GM23338 (cell line): ENCODE measurements at regions not wholly inside any gene's neighbourhood (a gene's known extent, or its start where the extent isn't known, plus 50 kb on each side); places are given as distances from the start of the nearest gene placed in this dataset.

Experiments used
- ATAC-seq: fragments of 200-7000 bp; cut with Tn5 transposase; 3 replicates; pipeline ENCODE4 v1.9.1; 2020
- DNase-seq: peaks from one replicate; pipeline ENCODE4 v3.0.0-alpha.2; 2015; ENCODE audit warnings: low spot score
- H2AFZ ChIP-seq: fragments of 200-600 bp; sonication (generic); 2 replicates; pipeline ENCODE4 v1.8.0; 2016; ENCODE audit warnings: antibody characterized with exemption, mild to moderate bottlenecking, moderate library complexity
- H3F3A ChIP-seq: fragments of 200-600 bp; sonication (generic); replicated peaks from 2 replicates; pipeline ENCODE4 v1.8.0; 2017; ENCODE audit warnings: antibody characterized with exemption, mixed run types, low read depth
- H3K27ac ChIP-seq: fragments of 200-600 bp; sonication (generic); 2 replicates; pipeline ENCODE4 v1.6.1; 2016; ENCODE audit warnings: low read depth
- H3K27me3 ChIP-seq: fragments of 200-600 bp; sonication (generic); 2 replicates; pipeline ENCODE4 v1.8.0; 2016; ENCODE audit warnings: mild to moderate bottlenecking, mixed run types, moderate library complexity; ENCODE audit not compliant: insufficient read depth
- H3K36me3 ChIP-seq: fragments of 200-600 bp; sonication (generic); 2 replicates; pipeline ENCODE4 v1.8.0; 2016; ENCODE audit warnings: mild to moderate bottlenecking; ENCODE audit not compliant: insufficient read depth
- H3K4me1 ChIP-seq: fragments of 200-600 bp; sonication (generic); 2 replicates; pipeline ENCODE4 v1.8.0; 2016; ENCODE audit warnings: mild to moderate bottlenecking, moderate library complexity; ENCODE audit not compliant: insufficient read depth
- H3K4me2 ChIP-seq: fragments of 200-600 bp; sonication (generic); 2 replicates; pipeline ENCODE4 v1.7.1; 2017; ENCODE audit warnings: mixed run types
- H3K4me3 ChIP-seq: fragments of 200-600 bp; sonication (generic); 2 replicates; pipeline ENCODE4 v1.6.1; 2016; ENCODE audit warnings: mixed run types
- H3K79me2 ChIP-seq: fragments of 200-600 bp; sonication (generic); replicated peaks from 2 replicates; pipeline ENCODE4 v1.8.0; 2017; ENCODE audit warnings: mild to moderate bottlenecking; ENCODE audit not compliant: insufficient read depth
- H3K9me2 ChIP-seq: fragments of 200-600 bp; sonication (generic); 2 replicates; pipeline ENCODE4 v1.8.0; 2017; ENCODE audit not compliant: insufficient read depth
- H4K20me1 ChIP-seq: fragments of 200-600 bp; sonication (generic); replicated peaks from 2 replicates; pipeline ENCODE4 v1.8.0; 2017; ENCODE audit warnings: mild to moderate bottlenecking; ENCODE audit not compliant: insufficient read depth
- H3K27ac Mint-ChIP-seq: 2 replicates; pipeline ENCODE4 v1.8.0; 2020; ENCODE audit warnings: inconsistent platforms, mild to moderate bottlenecking, moderate library complexity, mixed read lengths
- H3K27me3 Mint-ChIP-seq: 3 replicates; pipeline ENCODE4 v1.8.0; 2022; ENCODE audit warnings: low read depth, mild to moderate bottlenecking, moderate library complexity, mixed read lengths, inconsistent platforms; ENCODE audit not compliant: insufficient read depth, poor library complexity
- H3K36me3 Mint-ChIP-seq: 3 replicates; pipeline ENCODE4 v1.8.0; 2021; ENCODE audit warnings: low read depth, mild to moderate bottlenecking, inconsistent platforms, moderate library complexity, mixed read lengths
- H3K4me1 Mint-ChIP-seq: 3 replicates; pipeline ENCODE4 v1.8.0; 2020; ENCODE audit warnings: mild to moderate bottlenecking, inconsistent platforms, mixed read lengths
- H3K4me3 Mint-ChIP-seq: 3 replicates; pipeline ENCODE4 v1.8.0; 2021; ENCODE audit warnings: moderate library complexity, mild to moderate bottlenecking, inconsistent platforms, mixed read lengths
- H3K9me3 Mint-ChIP-seq: 3 replicates; pipeline ENCODE4 v1.8.0; 2020; ENCODE audit warnings: moderate library complexity, mild to moderate bottlenecking, inconsistent platforms, mixed read lengths
- CREB1 ChIP-seq: fragments of 250-450 bp; sonication (Bioruptor Pico); IDR thresholded peaks from 2 replicates; pipeline ENCODE4 v1.5.0; 2020; ENCODE audit warnings: low read depth, mild to moderate bottlenecking, moderate library complexity
- EZH2 ChIP-seq: fragments of 200-600 bp; sonication (generic); IDR thresholded peaks from one replicate; pipeline ENCODE4 v1.8.0; 2017; ENCODE audit warnings: antibody characterized with exemption, mild to moderate bottlenecking, low read depth; ENCODE audit not compliant: unreplicated experiment
- EZH2phosphoT487 ChIP-seq: fragments of 200-600 bp; sonication (generic); IDR thresholded peaks from one replicate; pipeline ENCODE4 v1.8.1; 2018; ENCODE audit warnings: antibody characterized with exemption; ENCODE audit not compliant: unreplicated experiment
- JUNB ChIP-seq: IDR thresholded peaks from one replicate; pipeline ENCODE4 v1.6.1; 2016; ENCODE audit warnings: antibody characterized with exemption; ENCODE audit not compliant: unreplicated experiment
- NANOG ChIP-seq: IDR thresholded peaks from 2 replicates; pipeline ENCODE4 v1.6.1; 2016; ENCODE audit warnings: antibody characterized with exemption, borderline replicate concordance
- POLR2AphosphoS5 ChIP-seq: IDR thresholded peaks from 2 replicates; pipeline ENCODE4 v1.6.1; 2016; ENCODE audit warnings: antibody characterized with exemption, low read depth
- STAT1 ChIP-seq: IDR thresholded peaks from one replicate; pipeline ENCODE4 v1.6.1; 2016; ENCODE audit warnings: antibody characterized with exemption; ENCODE audit not compliant: unreplicated experiment
- ZNF114 ChIP-seq: fragments of 250-450 bp; sonication (Bioruptor Pico); IDR thresholded peaks from 2 replicates; pipeline ENCODE4 v1.5.0; 2020; ENCODE audit warnings: mild to moderate bottlenecking, moderate library complexity
- ZNF331 ChIP-seq: fragments of 250-450 bp; sonication (Bioruptor Pico); IDR thresholded peaks from 2 replicates; pipeline ENCODE4 v1.5.0; 2020; ENCODE audit warnings: low read depth, mild to moderate bottlenecking, moderate library complexity
- TF ChIP-seq, protein P1 (sequence below), 2 experiments: fragments of 200-600 bp in 1 of 2; sonication (generic) in 1 of 2; conservative IDR thresholded peaks; 2 replicates each; pipeline versions ENCODE4 v1.5.1 to v1.6.1; 2016 to 2017; ENCODE audit warnings: antibody characterized with exemption in 2 of 2, low read depth in 2 of 2, mild to moderate bottlenecking in 2 of 2, moderate library complexity in 1 of 2
- TF ChIP-seq, protein P2 (sequence below): IDR thresholded peaks from one replicate; pipeline ENCODE4 v1.6.1; 2018; ENCODE audit warnings: antibody characterized with exemption; ENCODE audit not compliant: unreplicated experiment
- TF ChIP-seq, protein P3 (sequence below): IDR thresholded peaks from 2 replicates; pipeline ENCODE4 v1.6.1; 2016; ENCODE audit warnings: antibody characterized with exemption

DNA sequence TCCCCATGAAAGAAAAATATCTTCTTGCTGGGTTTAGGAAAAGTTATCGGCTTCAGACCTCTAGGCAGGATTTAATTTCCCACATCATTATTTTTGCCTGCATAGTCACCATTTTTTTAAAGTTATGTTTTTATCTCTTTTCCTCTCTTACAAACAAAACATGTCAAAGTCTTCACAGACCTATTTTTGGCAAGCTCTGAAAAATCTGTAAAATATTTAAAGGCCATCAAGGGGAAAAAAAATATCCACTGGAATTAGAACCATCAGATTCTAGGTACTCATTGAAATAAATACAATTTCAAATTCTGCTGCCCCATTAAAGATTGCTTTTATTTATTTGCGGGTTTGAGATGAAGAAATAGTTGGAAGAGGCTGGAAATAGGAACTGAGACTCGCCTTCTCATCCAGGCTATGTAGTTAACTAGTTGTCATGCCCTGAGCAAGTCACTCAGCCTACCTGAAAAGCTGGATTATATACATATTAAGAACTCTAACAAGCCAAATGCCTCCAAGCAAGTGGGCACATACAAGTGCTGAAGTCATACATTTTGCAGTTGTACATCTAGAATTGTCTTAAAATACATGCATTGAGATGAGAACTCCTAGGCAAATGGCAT lies 101.7 kb upstream of the SASH1 start:
- Histone ChIP-seq H3K4me1 (peaks cover 18% of the 10 kb centered on the region), H2AFZ (no peak overlapping the region), H3F3A (no peaks in the 10 kb centered on the region), H3K9me2 (no peaks in the 10 kb centered on the region; the same call in 1 of the 2 replicates), H3K4me2 (peak overlapping the region; percentile 6; the same call in 1 of the 2 replicates), H3K4me3 (no peak overlapping the region), H3K79me2 (no peaks in the 10 kb centered on the region), H3K36me3 (no peaks in the 10 kb centered on the region), H4K20me1 (no peaks in the 10 kb centered on the region), H3K27me3 (no peaks in the 10 kb centered on the region), H3K27ac (no peak overlapping the region)
- H3K9me3 Mint-ChIP-seq = no peaks in the 10 kb centered on the region
- no peak overlapping the region for H3K4me3 Mint-ChIP-seq
- H3K27ac Mint-ChIP-seq = no peak overlapping the region; the same call in 1 of the 2 replicates
- ATAC-seq (no peak), DNase-seq (no peak)
- H3K36me3 Mint-ChIP-seq = no peaks in the 10 kb centered on the region
- peaks cover 18% of the 10 kb centered on the region for H3K4me1 Mint-ChIP-seq
- peaks cover 9% of the 10 kb centered on the region for H3K27me3 Mint-ChIP-seq
- TF ChIP-seq CREB1 (CRISPR knock-in tag) (no peak), JUNB (no peak), NANOG (no peak), POLR2AphosphoS5 (no peak), EZH2 (no peak), ZNF331 (CRISPR knock-in tag) (no peak), EZH2phosphoT487 (no peak)
- TF ChIP-seq, protein P1, sequence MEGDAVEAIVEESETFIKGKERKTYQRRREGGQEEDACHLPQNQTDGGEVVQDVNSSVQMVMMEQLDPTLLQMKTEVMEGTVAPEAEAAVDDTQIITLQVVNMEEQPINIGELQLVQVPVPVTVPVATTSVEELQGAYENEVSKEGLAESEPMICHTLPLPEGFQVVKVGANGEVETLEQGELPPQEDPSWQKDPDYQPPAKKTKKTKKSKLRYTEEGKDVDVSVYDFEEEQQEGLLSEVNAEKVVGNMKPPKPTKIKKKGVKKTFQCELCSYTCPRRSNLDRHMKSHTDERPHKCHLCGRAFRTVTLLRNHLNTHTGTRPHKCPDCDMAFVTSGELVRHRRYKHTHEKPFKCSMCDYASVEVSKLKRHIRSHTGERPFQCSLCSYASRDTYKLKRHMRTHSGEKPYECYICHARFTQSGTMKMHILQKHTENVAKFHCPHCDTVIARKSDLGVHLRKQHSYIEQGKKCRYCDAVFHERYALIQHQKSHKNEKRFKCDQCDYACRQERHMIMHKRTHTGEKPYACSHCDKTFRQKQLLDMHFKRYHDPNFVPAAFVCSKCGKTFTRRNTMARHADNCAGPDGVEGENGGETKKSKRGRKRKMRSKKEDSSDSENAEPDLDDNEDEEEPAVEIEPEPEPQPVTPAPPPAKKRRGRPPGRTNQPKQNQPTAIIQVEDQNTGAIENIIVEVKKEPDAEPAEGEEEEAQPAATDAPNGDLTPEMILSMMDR (conservative IDR thresholded peaks at IDR 0.05; ENCODE audit: low read depth in 2 of 2) = no peak

DNA sequence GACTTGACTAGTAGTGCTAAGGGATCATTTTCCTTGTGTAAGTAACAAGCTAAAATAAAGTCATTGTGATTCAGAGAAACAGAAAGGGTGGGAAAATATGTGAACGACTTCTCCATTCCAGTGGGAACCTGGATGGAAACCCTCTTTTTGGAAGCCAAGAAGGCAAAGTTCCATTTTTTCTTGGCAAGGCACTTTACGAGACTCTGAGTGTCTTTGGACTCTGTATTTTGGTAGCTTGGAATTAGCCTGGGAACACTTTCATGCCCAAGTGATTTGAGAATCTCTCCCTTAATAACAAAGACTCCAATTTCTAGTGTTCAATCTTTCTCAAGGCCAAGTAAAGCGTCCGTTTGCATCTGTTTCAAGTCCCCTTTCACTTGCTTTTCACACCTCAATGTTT lies 100.5 kb upstream of the SASH1 start:
- H3K27ac Mint-ChIP-seq = no peak overlapping the region
- H3F3A ChIP-seq = no peaks in the 10 kb centered on the region
- H4K20me1 ChIP-seq = no peaks in the 10 kb centered on the region
- no peaks in the 10 kb centered on the region for H3K36me3 ChIP-seq
- peak overlapping the region; percentile 2; the same call in 1 of the 2 replicates for H2AFZ ChIP-seq
- peaks cover 18% of the 10 kb centered on the region for H3K4me1 ChIP-seq
- peaks cover 12% of the 10 kb centered on the region for H3K27me3 Mint-ChIP-seq
- no peak overlapping the region for H3K4me2 ChIP-seq
- H3K4me3 ChIP-seq = no peak overlapping the region
- H3K27ac ChIP-seq = no peak overlapping the region
- DNase-seq = no peak
- no peak for ATAC-seq
- no peaks in the 10 kb centered on the region for H3K79me2 ChIP-seq
- no peaks in the 10 kb centered on the region for H3K36me3 Mint-ChIP-seq
- H3K4me3 Mint-ChIP-seq = no peak overlapping the region
- H3K27me3 ChIP-seq = no peaks in the 10 kb centered on the region
- no peaks in the 10 kb centered on the region; the same call in 1 of the 2 replicates for H3K9me2 ChIP-seq
- H3K9me3 Mint-ChIP-seq = no peaks in the 10 kb centered on the region
- peaks cover 18% of the 10 kb centered on the region for H3K4me1 Mint-ChIP-seq
- TF ChIP-seq, protein P2, sequence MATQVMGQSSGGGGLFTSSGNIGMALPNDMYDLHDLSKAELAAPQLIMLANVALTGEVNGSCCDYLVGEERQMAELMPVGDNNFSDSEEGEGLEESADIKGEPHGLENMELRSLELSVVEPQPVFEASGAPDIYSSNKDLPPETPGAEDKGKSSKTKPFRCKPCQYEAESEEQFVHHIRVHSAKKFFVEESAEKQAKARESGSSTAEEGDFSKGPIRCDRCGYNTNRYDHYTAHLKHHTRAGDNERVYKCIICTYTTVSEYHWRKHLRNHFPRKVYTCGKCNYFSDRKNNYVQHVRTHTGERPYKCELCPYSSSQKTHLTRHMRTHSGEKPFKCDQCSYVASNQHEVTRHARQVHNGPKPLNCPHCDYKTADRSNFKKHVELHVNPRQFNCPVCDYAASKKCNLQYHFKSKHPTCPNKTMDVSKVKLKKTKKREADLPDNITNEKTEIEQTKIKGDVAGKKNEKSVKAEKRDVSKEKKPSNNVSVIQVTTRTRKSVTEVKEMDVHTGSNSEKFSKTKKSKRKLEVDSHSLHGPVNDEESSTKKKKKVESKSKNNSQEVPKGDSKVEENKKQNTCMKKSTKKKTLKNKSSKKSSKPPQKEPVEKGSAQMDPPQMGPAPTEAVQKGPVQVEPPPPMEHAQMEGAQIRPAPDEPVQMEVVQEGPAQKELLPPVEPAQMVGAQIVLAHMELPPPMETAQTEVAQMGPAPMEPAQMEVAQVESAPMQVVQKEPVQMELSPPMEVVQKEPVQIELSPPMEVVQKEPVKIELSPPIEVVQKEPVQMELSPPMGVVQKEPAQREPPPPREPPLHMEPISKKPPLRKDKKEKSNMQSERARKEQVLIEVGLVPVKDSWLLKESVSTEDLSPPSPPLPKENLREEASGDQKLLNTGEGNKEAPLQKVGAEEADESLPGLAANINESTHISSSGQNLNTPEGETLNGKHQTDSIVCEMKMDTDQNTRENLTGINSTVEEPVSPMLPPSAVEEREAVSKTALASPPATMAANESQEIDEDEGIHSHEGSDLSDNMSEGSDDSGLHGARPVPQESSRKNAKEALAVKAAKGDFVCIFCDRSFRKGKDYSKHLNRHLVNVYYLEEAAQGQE = no peak
- TF ChIP-seq ZNF114 (CRISPR knock-in tag) (no peak), JUNB (no peak), POLR2AphosphoS5 (no peak), NANOG (no peak), ZNF331 (CRISPR knock-in tag) (no peak), STAT1 (no peak), CREB1 (CRISPR knock-in tag) (no peak), EZH2 (no peak), EZH2phosphoT487 (no peak)
- TF ChIP-seq, protein P1 (conservative IDR thresholded peaks at IDR 0.05; ENCODE audit: low read depth in 2 of 2) = no peak
- TF ChIP-seq, protein P3, sequence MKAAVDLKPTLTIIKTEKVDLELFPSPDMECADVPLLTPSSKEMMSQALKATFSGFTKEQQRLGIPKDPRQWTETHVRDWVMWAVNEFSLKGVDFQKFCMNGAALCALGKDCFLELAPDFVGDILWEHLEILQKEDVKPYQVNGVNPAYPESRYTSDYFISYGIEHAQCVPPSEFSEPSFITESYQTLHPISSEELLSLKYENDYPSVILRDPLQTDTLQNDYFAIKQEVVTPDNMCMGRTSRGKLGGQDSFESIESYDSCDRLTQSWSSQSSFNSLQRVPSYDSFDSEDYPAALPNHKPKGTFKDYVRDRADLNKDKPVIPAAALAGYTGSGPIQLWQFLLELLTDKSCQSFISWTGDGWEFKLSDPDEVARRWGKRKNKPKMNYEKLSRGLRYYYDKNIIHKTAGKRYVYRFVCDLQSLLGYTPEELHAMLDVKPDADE = no peak
